Uterus (tissue), 2 donors: ENCODE measurements at regions not wholly inside any gene's neighbourhood (a gene's known extent, or its start where the extent isn't known, plus 50 kb on each side); places are given as distances from the start of the nearest gene placed in this dataset.

Source experiments
- CTCF ChIP-seq, 4 experiments: fragments of 200-600 bp in 2 of 4; fragments of 450-650 bp in 2 of 4; sonication (generic) in 2 of 4; IDR thresholded peaks; one replicate each; pipeline ENCODE4 v1.5.1; 2016 to 2019; ENCODE audit warnings: antibody characterized with exemption in 4 of 4, mild to moderate bottlenecking in 2 of 4, moderate library complexity in 1 of 4
- POLR2A ChIP-seq, 2 donors: fragments of 450-650 bp; IDR thresholded peaks; one replicate each; pipeline ENCODE4 v1.6.1; 2016; ENCODE audit warnings: antibody characterized with exemption in 2 of 2, mild to moderate bottlenecking in 1 of 2, moderate library complexity in 1 of 2

GRCh38 chr1:99590578-99591209 lies 55.2 kb upstream of the PALMD start:
- no peak for TF ChIP-seq CTCF (IDR thresholded peaks at IDR 0.05)
- no peak for TF ChIP-seq POLR2A (IDR thresholded peaks at IDR 0.05)
